ENCODE measurements at regions not wholly inside any gene's neighbourhood (a gene's known extent, or its start where the extent isn't known, plus 50 kb on each side); places are given as distances from the start of the nearest gene placed in this dataset.

DNA sequence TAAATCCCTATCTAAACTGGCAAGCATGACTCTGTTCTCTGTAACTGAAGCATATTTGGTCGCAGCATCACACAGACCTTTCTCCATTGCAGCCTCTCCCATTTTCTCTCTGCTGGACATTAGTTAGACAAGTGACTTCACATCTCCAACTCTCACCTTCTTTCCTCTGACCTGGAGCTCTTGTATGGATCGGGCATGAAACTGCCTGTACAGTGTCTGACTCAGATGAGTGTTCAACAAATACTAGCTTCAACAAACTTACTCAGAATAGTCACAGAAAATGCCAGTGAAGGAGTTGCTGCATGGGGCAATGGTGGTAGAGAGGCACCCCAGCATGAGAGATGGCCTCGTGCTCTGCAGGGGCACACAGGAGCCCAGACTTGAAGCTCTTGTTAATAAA, 104.7 kb upstream of the COPS8 start:
- DNase-seq, result no peak
- Histone ChIP-seq H3K4me3 (no peak overlapping the region), H3K4me1 (no peaks in the 10 kb centered on the region), H3K36me3 (no peaks in the 10 kb centered on the region), H3K9me3 (no peaks in the 10 kb centered on the region), H3K27me3 (no peaks in the 10 kb centered on the region), H3K9ac (ENCODE audit: low read depth in 2 of 2, low read length in 2 of 2) (no peak overlapping the region), H3K27ac (no peak overlapping the region)
- TF ChIP-seq, protein P1, sequence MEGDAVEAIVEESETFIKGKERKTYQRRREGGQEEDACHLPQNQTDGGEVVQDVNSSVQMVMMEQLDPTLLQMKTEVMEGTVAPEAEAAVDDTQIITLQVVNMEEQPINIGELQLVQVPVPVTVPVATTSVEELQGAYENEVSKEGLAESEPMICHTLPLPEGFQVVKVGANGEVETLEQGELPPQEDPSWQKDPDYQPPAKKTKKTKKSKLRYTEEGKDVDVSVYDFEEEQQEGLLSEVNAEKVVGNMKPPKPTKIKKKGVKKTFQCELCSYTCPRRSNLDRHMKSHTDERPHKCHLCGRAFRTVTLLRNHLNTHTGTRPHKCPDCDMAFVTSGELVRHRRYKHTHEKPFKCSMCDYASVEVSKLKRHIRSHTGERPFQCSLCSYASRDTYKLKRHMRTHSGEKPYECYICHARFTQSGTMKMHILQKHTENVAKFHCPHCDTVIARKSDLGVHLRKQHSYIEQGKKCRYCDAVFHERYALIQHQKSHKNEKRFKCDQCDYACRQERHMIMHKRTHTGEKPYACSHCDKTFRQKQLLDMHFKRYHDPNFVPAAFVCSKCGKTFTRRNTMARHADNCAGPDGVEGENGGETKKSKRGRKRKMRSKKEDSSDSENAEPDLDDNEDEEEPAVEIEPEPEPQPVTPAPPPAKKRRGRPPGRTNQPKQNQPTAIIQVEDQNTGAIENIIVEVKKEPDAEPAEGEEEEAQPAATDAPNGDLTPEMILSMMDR (IDR thresholded peaks at IDR 0.05), result no peak
- intact Hi-C loops (cut with DNase I), result no loop called here

DNA sequence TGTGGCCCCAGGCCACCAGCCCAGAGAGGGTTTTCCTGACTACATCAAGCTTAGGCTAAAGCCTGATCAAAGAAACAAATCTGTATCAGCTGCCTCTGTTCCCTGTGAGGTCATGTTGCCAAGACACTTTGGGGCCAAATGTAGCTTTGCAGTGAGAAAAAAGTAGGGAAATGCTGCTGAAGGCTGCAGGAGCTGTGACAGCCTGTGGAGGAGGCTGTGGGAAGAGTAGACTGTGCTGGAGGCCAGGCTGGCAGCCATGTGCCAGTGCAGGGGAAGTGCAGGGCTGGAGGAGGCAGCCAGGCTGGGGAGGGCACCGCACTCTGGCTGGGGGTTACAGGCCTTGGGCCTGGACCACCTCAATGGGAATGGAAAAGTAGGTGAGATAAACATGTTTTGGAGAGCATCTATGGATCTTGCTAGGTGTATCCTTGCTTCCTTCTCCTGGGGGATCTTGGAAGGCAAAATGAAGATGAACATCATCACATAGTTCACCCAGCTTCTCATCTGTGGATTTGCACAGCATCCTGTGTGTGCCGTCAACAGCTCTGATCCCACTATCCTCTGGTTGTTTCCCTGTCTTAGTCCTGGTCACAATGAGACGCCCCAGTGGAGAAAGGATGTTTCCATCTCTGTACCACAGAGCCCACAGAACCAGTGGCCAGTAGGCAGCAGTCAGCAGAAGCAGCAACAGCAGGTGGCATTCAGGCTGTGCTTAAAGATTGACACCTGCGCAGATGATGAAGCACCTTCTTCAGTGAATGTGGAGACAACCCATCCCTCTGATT, 103.8 kb upstream of the COPS8 start:
- TF ChIP-seq, protein P1 (IDR thresholded peaks at IDR 0.05), result no peak
- intact Hi-C loops (cut with DNase I), result no loop called here
- H3K9me3 ChIP-seq, result no peaks in the 10 kb centered on the region
- no peaks in the 10 kb centered on the region for H3K36me3 ChIP-seq
- no peaks in the 10 kb centered on the region for H3K4me1 ChIP-seq
- H3K27me3 ChIP-seq, result no peaks in the 10 kb centered on the region
- H3K4me3 ChIP-seq, result no peak overlapping the region
- DNase-seq, result no peak
- no peak overlapping the region for H3K9ac ChIP-seq (ENCODE audit: low read depth in 2 of 2, low read length in 2 of 2)
- H3K27ac ChIP-seq, result no peak overlapping the region

DNA sequence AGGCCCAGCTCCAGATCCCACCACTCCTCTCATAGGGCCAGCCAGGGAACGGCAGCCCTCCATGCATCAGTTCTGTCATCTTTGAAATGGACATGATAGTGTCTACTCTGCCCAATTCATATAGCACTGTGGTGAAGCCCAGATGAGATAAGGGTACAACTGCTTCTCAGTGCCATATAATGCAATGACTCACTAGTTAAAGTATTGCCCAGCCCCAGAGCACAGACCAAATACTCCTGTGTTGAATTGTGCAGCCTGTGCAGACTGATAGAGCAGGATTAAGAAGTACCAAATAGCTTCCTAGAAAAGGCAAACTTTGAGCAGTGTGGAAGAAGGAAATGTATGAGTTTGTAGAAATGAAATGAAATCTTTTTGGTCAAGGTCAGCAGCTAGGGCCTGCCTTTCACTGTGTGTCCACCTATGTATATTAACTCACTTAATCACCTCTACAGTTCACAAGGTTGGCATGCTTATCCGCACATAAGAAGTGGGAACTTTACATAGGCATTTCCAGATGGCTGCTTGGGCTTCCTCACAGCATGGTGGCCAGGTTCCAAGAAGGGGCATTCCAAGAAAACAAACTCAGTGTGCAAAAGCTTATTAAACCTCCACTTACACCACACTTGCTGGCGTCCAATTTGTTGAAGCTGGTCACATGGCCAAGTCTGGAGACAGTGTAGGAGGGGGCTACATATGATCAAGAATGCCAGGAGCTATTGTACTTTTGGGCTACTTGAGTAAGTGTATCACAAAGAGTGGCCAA, 102.8 kb upstream of the COPS8 start:
- Histone ChIP-seq H3K27ac (no peak overlapping the region), H3K4me3 (no peak overlapping the region), H3K4me1 (no peaks in the 10 kb centered on the region), H3K27me3 (no peaks in the 10 kb centered on the region), H3K36me3 (no peaks in the 10 kb centered on the region), H3K9ac (ENCODE audit: low read depth in 2 of 2, low read length in 2 of 2) (no peak overlapping the region), H3K9me3 (no peaks in the 10 kb centered on the region)
- TF ChIP-seq, protein P1 (IDR thresholded peaks at IDR 0.05), result no peak
- DNase-seq, result no peak
- intact Hi-C loops (cut with DNase I), result no loop called here

DNA sequence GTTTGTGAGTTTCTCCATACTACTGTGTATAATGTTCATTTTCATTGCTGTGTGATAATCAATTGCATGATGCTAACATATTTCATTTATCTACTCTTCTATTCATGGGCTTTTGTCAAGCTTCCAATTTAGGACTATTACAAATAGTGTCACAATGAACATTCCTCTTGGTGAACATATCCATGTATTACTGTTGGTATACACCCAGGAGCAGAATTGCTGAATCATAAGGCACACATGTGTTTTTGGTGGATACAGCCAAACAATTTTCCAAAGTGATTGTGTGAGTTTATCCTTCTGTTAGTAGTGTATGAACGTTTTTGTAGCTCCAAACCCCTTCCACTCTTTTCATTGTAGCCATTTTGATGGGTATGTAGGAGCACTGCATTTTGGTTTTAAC, 101.6 kb upstream of the COPS8 start:
- DNase-seq, result no peak
- H3K9ac ChIP-seq (ENCODE audit: low read depth in 2 of 2, low read length in 2 of 2), result no peak overlapping the region
- intact Hi-C loops (cut with DNase I), result no loop called here
- no peak overlapping the region for H3K27ac ChIP-seq
- H3K27me3 ChIP-seq, result no peaks in the 10 kb centered on the region
- H3K4me3 ChIP-seq, result no peak overlapping the region
- no peaks in the 10 kb centered on the region for H3K9me3 ChIP-seq
- TF ChIP-seq, protein P1 (IDR thresholded peaks at IDR 0.05), result no peak
- H3K36me3 ChIP-seq, result no peaks in the 10 kb centered on the region
- no peaks in the 10 kb centered on the region for H3K4me1 ChIP-seq

DNA sequence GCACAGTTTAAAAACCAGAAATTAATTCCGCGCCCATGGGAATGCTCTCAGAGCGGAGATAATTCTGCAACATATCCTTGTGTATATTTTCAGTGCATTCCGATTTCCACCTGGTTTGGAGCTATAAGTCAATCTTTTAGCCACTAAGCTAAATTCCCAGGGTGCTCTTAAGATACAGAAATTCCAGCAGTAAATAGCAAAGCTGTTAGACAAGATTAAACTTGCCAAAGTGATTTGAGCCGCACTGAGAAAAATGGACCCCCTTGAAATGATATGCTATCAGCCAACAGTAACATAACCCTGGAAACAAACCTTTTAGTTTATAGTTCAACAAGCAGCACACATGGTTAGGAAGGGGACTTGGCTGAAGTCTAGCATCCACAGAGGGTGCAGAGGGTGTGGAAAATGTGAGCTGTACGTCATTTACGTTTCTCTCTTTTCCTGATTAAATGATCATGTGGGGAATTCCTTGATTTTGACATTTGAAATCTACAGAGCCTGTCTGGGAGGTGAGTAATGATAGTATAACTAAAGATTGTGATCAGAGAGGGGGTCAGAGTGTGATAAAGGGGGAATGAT, 99.8 kb upstream of the COPS8 start:
- no peaks in the 10 kb centered on the region for H3K36me3 ChIP-seq
- TF ChIP-seq, protein P1 (IDR thresholded peaks at IDR 0.05), result no peak
- no peaks in the 10 kb centered on the region for H3K4me1 ChIP-seq
- H3K4me3 ChIP-seq, result no peak overlapping the region
- no peak for DNase-seq
- H3K9me3 ChIP-seq, result no peaks in the 10 kb centered on the region
- H3K27me3 ChIP-seq, result no peaks in the 10 kb centered on the region
- no peak overlapping the region for H3K27ac ChIP-seq
- H3K9ac ChIP-seq (ENCODE audit: low read depth in 2 of 2, low read length in 2 of 2), result no peak overlapping the region
- intact Hi-C loops (cut with DNase I), result no loop called here
